ENCODE measurements at regions not wholly inside any gene's neighbourhood (a gene's known extent, or its start where the extent isn't known, plus 50 kb on each side); places are given as distances from the start of the nearest gene placed in this dataset.

DNA sequence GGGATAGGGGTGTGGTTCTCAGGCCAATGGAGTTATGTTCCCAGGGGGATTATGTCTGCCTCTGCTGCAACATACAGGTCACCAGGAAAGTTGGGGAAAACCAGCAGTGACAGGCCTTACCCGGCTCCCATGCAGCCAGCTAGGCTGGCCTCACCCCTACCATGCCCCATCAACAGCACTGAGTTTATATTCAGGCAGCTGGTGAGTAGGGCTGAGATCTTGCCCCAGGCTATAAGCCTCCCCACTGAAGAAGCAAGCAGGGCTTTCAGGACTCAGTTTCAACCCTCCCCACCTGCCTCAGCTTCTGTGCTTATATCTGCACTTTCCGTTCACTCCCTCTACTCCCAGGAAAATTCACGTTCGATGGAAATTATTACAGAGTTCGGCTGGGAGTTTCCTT lies 122.4 kb upstream of the PGRMC2 start:
- Histone ChIP-seq H3K9ac (ENCODE audit: low read length in 3 of 3) (no peak overlapping the region), H3K27ac (ENCODE audit: low read depth in 2 of 2, low read length in 2 of 2) (no peak overlapping the region), H3K36me3 (ENCODE audit: control insufficient read depth in 2 of 3, insufficient read depth in 3 of 3, low read length in 3 of 3) (no peaks in the 10 kb centered on the region), H3K9me3 (ENCODE audit: control insufficient read depth in 2 of 3, insufficient read depth in 1 of 3, low read length in 3 of 3) (peaks cover 0 to 3% (median 0%) of the 10 kb centered on the region in 3 donors), H3K4me3 (ENCODE audit: low read length in 3 of 3) (no peak overlapping the region), H3K4me1 (ENCODE audit: control insufficient read depth in 2 of 3, insufficient read depth in 2 of 3, low read depth in 1 of 3, low read length in 3 of 3) (no peaks in the 10 kb centered on the region), H3K27me3 (ENCODE audit: control insufficient read depth, insufficient read depth, low read length) (no peaks in the 10 kb centered on the region)
- FAIRE-seq (no peak), DNase-seq (no peak)
- intact Hi-C loops (cut with DNase I) = no loop called here
- TF ChIP-seq, protein P1, sequence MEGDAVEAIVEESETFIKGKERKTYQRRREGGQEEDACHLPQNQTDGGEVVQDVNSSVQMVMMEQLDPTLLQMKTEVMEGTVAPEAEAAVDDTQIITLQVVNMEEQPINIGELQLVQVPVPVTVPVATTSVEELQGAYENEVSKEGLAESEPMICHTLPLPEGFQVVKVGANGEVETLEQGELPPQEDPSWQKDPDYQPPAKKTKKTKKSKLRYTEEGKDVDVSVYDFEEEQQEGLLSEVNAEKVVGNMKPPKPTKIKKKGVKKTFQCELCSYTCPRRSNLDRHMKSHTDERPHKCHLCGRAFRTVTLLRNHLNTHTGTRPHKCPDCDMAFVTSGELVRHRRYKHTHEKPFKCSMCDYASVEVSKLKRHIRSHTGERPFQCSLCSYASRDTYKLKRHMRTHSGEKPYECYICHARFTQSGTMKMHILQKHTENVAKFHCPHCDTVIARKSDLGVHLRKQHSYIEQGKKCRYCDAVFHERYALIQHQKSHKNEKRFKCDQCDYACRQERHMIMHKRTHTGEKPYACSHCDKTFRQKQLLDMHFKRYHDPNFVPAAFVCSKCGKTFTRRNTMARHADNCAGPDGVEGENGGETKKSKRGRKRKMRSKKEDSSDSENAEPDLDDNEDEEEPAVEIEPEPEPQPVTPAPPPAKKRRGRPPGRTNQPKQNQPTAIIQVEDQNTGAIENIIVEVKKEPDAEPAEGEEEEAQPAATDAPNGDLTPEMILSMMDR (IDR thresholded peaks at IDR 0.05; ENCODE audit: borderline replicate concordance, extremely low read depth, insufficient read depth) = no peak

DNA sequence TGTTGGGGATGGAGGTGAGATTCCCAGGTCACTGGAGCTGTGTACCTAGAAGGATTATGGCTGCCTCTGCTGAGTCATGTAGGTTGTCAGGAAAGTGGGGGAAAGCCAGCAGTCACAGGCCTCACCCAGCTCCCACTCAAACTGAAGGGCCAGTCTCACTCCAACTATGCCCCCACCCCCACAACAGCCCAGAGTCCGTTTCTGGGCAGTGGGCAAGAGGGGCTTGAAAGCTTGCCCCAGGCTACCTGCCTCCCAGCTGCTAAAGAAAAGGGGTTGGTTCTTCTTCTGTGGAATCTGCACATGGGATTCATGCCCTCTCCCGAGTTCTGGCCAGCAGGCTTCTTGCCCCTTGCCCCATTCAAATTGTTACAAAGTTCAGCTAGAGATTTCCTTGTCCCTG lies 116.0 kb upstream of the PGRMC2 start:
- H3K27ac ChIP-seq (ENCODE audit: low read depth in 2 of 2, low read length in 2 of 2) = no peak overlapping the region
- no peaks in the 10 kb centered on the region for H3K4me1 ChIP-seq (ENCODE audit: control insufficient read depth in 2 of 3, insufficient read depth in 2 of 3, low read depth in 1 of 3, low read length in 3 of 3)
- TF ChIP-seq, protein P1 (IDR thresholded peaks at IDR 0.05; ENCODE audit: borderline replicate concordance, extremely low read depth, insufficient read depth) = no peak
- intact Hi-C loops (cut with DNase I) = no loop called here
- no peaks in the 10 kb centered on the region for H3K27me3 ChIP-seq (ENCODE audit: control insufficient read depth, insufficient read depth, low read length)
- H3K36me3 ChIP-seq (ENCODE audit: control insufficient read depth in 2 of 3, insufficient read depth in 3 of 3, low read length in 3 of 3) = no peaks in the 10 kb centered on the region
- DNase-seq = no peak
- FAIRE-seq = no peak
- no peak overlapping the region for H3K4me3 ChIP-seq (ENCODE audit: low read length in 3 of 3)
- H3K9ac ChIP-seq (ENCODE audit: low read length in 3 of 3) = no peak overlapping the region
- peaks cover 0 to 3% (median 0%) of the 10 kb centered on the region in 3 donors for H3K9me3 ChIP-seq (ENCODE audit: control insufficient read depth in 2 of 3, insufficient read depth in 1 of 3, low read length in 3 of 3)

DNA sequence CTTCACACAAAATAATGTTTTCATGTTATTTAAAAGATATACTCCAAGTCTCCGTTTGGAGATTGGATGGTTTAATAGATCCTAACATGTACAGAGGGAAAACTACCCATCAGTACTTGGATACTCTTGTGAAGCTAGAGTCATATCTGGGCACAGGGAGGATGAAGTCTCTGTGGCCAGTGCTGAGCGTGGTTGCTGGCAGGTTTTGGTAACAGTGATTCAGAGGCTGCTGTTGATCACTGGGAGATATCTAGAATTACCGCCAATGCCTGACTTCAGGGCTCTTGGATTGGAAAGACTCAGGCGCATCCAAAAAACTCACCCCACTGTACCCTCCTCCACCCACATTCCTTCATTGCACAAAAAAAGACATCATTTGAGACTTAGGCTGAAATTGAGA lies 107.2 kb upstream of the PGRMC2 start:
- TF ChIP-seq, protein P1 (IDR thresholded peaks at IDR 0.05; ENCODE audit: borderline replicate concordance, extremely low read depth, insufficient read depth) = no peak
- intact Hi-C loops (cut with DNase I) = no loop called here
- Histone ChIP-seq H3K27ac (ENCODE audit: low read depth in 2 of 2, low read length in 2 of 2) (no peak overlapping the region), H3K4me1 (ENCODE audit: control insufficient read depth in 2 of 3, insufficient read depth in 2 of 3, low read depth in 1 of 3, low read length in 3 of 3) (peaks cover 0 to 2% (median 0%) of the 10 kb centered on the region in 3 donors), H3K9me3 (ENCODE audit: control insufficient read depth in 2 of 3, insufficient read depth in 1 of 3, low read length in 3 of 3) (no peaks in the 10 kb centered on the region), H3K9ac (ENCODE audit: low read length in 3 of 3) (no peak overlapping the region), H3K4me3 (ENCODE audit: low read length in 3 of 3) (no peak overlapping the region), H3K27me3 (ENCODE audit: control insufficient read depth, insufficient read depth, low read length) (no peaks in the 10 kb centered on the region), H3K36me3 (ENCODE audit: control insufficient read depth in 2 of 3, insufficient read depth in 3 of 3, low read length in 3 of 3) (no peaks in the 10 kb centered on the region)
- DNase-seq (no peak), FAIRE-seq (no peak)

DNA sequence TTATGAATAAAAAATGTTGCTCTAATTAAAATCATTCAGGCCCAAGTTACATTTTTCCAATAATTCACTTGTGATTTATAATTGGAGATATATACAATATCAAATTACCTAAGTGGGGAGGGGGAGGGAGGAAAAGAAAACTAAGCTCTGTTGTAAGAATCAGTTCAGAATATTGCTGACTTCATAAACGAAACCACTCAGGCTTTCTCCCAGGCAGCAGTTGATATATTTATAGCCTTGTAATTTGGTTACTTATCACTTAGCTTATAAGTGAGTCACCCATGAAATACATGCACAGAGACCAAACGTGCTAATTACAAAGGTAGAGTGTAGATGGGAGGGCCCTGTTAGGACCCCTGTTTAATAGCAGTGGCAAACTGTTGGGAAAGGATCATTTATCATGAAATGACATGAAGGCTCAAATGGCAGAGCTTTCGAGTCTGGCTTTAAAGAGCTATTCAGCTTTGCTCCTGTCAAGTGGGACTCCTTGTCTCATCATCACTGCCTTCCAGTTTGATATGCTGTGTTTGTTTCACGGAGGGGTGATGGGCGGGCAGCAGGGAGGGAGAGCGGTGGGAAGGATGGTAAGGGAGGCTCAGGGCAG lies 105.6 kb upstream of the PGRMC2 start:
- TF ChIP-seq, protein P1 (IDR thresholded peaks at IDR 0.05; ENCODE audit: borderline replicate concordance, extremely low read depth, insufficient read depth) = no peak
- H3K9me3 ChIP-seq (ENCODE audit: control insufficient read depth in 2 of 3, insufficient read depth in 1 of 3, low read length in 3 of 3) = no peaks in the 10 kb centered on the region
- intact Hi-C loops (cut with DNase I) = no loop called here
- H3K4me3 ChIP-seq (ENCODE audit: low read length in 3 of 3) = no peak overlapping the region
- H3K27ac ChIP-seq (ENCODE audit: low read depth in 2 of 2, low read length in 2 of 2) = peak overlapping the region in 1 of 2 donors; percentile 48
- no peak overlapping the region for H3K9ac ChIP-seq (ENCODE audit: low read length in 3 of 3)
- H3K36me3 ChIP-seq (ENCODE audit: control insufficient read depth in 2 of 3, insufficient read depth in 3 of 3, low read length in 3 of 3) = no peaks in the 10 kb centered on the region
- FAIRE-seq (no peak), DNase-seq (peak in 3 of 5 donors; percentile 33 to 77 (median 64))
- H3K4me1 ChIP-seq (ENCODE audit: control insufficient read depth in 2 of 3, insufficient read depth in 2 of 3, low read depth in 1 of 3, low read length in 3 of 3) = peaks cover 0 to 2% (median 0%) of the 10 kb centered on the region in 3 donors
- no peaks in the 10 kb centered on the region for H3K27me3 ChIP-seq (ENCODE audit: control insufficient read depth, insufficient read depth, low read length)
